GM19463 (cell line): ENCODE measurements at regions not wholly inside any gene's neighbourhood (a gene's known extent, or its start where the extent isn't known, plus 50 kb on each side); places are given as distances from the start of the nearest gene placed in this dataset.

Experiments used
- ATAC-seq: cut with Tn5 transposase; IDR thresholded peaks from one replicate; pipeline ENCODE4 v1.9.1; 2021; ENCODE audit warnings: mild to moderate bottlenecking, moderate library complexity; ENCODE audit not compliant: unreplicated experiment

DNA sequence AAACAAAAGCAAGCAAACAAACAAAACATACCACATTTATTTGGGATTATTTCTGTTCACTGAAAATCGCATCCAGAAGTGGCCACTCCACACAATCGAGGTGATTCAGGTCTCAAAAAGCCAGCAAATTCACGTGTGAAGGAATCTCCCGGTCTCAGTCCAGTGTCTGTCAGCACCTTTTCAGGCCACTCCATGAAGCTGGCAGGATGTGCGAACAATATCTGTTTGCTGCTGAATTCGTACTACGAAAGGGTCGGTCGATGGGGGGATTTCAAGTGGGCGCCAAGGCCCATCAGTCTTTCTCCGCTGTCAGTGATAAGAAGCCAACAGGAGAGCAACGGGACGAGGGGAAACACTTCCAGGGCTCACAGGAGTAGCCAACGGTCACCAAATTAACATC lies 505.1 kb downstream of the IRX1 start:
- no peak for ATAC-seq

DNA sequence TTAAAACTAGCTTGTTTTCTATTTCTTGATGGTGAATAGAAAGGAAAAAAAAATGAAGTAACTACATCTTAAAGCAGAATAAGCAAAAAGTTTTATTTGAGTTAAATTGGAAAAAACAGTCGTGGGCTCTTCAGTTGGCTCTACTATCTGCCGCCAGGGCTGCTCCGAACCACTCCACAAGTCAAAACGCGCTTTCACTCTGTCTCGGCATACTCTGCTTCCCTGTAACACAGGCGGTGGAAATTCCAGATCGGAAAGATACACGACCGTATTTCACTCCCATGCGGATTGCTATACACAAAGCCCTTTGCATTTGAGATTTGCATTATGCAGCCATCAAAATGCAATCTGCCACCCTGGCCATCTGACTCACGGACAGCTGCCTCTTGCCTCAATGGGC lies 505.6 kb downstream of the IRX1 start:
- no peak for ATAC-seq

DNA sequence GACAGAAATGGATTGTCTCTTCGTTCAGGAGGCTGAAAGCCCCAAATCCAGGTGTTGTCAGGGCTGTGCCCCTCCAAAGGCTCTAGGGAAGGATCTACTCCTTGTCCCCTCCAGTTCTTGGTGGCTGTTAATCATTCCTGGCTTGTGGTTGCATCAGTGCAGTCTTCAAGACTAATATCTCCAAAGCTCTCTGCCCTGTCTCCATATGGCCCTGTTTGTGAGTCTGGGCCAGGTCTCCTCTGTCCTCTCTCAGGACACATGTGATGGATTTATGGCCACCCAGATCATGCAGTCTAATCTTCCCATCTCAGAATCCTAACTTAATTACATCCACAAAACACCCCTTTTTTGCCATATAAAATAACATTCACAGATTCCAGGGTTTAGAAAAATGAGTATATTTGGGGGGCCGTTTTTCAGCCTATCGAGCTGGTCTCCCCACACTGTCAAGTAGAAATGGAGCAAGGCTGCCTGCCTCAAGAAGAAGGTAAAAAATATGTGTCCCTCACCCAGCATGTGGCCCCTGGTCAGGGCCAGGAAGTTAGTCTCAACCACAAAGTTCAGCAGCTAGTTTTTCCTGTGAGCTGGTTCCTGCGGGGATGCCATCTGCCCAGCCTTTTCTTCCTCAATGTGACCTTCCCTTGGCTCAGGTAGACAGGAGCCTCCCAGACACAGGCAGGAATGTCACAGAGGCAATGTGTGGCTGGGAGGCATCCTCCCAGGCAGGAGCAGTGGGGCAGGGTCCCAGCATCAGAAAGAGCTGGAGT lies 509.4 kb downstream of the IRX1 start:
- ATAC-seq = no peak

DNA sequence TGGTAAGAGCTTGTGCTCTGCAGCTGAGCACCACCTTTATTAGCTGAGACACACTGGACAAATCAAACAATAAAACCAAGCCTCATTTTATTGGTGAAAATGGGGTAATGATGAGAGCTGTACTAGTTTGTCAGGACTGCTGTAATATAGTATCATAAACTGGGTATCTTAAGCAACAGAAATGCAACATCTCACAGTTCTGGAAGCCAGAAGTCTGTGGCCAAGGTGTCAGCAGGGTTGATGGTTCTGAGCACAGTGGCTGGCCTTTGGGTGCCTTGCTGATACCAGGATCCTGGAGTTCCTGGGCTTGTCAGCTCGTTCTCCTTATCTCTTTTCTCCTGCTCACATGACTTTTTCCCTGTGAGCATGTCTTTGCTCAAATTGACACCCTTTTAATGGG lies 513.1 kb downstream of the IRX1 start:
- ATAC-seq = no peak

DNA sequence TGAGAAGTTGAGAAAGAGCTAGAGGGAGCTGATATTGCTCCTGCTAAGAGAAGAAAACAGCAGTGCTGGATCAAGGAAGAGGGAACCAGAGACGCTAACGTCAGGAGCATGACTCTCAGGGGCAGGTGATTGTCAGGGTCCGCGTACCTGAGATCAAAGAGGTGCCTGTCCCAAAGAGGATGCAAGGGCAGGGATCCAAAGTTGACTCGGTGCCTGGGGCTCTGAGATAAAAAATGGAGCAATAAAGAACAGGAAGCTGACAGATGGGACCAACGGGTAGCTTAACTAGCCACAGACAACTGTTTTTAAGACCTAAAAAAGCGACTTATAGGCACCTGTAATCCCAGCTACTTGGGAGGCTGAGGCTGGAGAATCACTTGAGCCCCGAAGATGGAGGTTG lies 517.8 kb downstream of the IRX1 start:
- no peak for ATAC-seq

DNA sequence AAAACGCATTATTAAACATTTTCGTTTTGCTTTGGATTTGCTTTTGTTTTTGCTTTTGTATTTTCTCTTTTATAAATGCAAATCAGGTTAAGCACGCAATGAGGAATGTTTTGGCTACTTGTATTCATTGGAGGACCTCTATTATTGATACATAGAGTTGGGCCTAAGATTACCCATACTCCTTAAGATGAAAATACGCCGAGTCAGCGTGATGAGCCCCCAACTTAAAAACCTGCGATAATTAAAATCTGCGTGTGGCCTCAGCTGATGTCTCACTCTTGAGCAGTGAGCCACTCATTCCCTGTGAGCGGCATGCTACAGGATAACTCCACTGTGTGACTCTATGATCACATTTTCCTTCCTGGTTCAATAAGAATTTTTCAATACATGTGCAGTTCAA lies 518.3 kb downstream of the IRX1 start:
- no peak for ATAC-seq

DNA sequence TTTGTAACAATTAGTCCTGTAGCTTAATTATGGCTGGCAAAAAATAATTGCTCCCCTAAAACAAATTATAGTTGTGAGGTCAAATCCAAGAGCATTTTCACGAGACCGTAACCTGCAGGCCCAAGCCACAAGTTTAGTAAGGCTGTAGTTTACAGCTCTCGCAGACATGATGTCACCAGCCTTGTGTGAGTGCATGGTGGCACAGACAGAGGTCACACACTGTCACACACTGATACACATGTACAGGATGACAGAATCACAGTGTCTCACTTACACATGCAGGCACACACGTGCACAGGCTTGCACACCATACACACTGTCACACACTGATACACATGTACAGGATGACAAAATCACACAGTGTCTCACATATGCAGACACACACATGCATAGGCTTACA lies 518.8 kb downstream of the IRX1 start:
- ATAC-seq = no peak

DNA sequence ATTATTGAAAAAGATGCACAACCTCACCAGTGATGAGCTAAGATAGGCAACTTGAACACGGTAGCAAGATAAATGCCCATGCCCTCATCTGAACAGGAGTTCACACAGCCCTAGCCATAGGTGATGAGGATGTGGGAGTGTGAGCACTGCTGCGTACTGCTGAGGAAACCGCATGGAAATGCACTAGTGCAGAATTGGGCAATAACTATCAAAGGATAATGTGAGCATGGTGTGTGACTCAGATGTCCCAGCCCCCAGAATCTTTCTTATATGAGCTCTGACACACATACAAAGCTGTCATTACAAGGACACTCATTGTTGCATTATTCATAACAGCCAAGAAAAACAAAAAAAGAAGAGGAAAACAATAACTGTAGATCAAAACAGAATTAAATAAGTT lies 521.2 kb downstream of the IRX1 start:
- no peak for ATAC-seq

DNA sequence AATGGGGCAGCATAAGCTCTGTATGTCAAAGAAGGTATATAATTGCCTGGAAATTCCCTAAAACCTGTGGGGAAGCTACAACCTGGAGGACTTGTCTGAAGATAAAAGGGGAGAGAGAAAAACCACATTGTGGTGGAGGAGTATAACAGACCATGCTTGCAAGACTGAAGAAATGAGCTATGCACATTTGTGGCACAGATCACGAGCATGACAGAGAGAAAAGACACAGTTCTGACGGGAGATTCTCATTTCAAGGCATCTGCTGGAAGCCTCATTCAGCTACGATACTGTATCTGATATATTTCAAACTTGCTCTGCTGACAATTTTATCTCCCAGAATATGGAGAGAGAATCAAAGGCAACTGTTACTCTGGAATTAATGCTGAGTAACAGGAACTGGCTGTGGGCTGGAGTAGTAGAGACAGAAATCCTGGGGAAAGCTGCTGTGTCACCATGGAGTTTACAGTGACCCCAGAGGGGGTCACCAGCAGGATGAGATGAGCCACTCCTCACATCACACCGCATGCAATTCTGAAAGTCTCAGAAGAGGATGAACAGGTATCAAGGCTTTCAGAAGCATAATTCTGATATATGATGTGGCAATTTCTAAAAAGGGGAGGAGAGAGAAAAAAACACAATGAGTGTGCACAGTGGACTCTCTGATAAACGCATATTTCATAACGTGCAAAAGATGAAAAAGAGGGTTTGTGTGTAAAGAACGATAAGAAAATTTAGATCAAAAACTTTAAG lies 528.8 kb downstream of the IRX1 start:
- no peak for ATAC-seq

DNA sequence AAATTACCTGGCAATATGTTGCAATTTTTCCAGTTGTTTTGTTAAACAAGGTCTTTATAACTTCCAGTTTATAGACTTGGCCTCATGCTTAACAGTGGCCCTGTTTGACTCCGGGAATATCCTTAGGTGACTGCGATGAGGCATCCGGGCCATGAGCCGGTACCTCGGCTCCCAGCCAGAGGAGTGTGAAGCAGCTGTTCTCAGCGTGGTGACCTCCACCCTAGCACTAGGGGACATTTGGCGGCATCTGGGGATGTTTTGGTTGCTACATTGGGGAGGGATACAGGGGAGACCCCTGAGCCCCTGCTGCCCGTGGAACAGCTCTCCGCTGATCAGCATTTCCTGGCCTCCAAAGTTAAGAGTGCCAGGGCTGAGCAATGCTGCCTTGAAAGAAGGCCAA lies 533.4 kb downstream of the IRX1 start:
- ATAC-seq = no peak

DNA sequence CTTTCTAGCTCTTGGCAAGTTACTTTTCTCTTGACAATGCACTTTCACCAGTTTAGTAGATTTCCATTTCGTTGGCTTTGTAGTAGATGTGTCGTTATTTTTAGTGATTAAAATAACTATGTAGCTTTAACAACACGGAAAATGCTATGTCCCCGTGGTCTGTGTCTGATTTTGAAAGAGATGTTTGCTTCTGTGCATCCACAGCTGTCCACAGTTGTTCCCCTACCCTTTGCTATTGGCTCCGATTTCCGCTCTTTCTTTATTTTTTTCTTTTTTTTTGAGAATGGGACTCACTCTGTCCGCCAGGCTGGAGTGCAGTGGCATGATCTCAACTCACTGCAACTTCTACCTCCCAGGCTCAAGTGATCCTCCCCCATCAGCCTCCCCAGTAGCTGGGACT lies 533.9 kb downstream of the IRX1 start:
- ATAC-seq = no peak

DNA sequence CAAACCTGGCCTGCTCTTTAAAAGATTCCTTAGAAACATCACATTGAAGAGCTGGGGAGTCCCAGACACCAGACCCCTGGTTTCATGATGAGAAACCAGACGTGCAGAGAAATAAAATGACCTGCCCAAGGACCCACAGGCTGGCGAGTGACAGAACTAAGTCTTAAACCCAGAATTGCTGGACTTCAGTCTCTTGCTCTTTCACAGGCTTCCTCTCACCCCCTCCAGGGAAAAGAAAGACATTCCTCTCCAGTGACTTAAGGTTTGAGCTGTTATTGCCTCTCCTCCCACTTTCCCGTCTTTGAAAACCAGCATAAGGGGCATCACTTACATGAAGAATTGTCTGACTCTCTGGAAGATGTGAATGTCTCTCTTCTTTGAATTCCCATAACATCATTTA lies 535.2 kb downstream of the IRX1 start:
- no peak for ATAC-seq

DNA sequence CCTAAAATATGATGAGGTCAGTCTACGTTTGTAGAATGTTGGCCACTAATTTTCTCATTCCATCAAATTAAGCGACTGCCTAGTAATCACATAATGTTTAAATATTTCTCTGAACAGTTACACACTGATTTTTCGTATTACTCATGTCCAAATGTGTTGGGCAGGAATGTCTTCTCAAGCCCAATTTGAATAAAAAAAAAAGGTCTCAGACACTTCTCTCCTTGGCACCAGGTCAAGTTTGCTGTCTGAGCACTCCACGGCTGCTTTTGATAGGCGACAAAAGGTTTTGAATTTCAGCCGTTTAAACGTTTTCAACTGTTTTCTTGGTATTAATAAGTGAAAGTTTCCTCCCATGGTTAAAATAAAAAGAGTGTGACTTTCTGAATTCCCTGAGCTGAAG lies 542.1 kb downstream of the IRX1 start:
- no peak for ATAC-seq

DNA sequence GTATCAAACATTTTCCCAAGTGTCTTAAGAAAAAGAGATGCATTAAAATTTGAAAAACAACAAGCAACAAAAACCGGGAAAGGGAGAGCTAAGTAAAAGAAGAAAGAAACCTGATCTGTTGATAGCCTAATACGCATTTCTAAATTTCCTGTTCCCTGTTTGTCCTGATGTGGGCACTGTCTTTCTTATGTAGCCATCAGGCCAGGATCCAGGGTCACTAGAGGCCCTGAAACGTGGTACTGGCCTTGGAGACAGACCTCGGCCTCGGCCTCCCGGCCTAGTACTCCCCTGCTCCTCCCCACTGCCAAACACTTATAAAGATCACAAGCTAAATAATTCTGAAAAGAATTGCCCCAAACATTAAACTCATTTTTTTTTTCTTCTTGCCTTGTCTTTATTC lies 547.2 kb downstream of the IRX1 start:
- no peak for ATAC-seq

DNA sequence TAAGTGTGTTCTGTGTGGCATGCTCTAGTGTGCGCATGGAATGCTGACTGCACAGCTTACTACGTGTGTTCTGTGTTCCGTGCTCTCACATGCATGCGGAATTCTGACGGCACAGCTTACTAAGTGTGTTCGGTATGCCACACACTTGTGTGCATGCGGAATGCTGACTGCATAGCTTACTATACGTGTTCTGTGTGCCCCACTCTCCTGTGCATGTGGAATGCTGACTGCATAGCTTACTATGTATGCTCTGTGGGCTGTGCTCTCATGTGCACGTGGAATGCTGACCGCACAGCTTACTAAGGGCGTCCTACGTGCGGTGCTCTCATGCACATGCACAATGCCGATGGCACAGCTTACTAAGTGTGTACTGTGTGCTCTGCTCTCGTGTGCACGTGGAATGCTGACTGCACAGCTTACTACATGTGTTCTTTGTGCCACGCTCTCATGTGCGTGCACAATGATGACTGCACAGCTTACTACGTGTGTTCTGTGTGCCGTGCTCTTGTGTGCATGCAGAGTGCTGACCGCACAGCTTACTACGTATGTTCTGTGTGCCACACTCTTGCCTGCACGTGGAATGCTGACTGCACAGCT lies 548.9 kb downstream of the IRX1 start:
- no peak for ATAC-seq

DNA sequence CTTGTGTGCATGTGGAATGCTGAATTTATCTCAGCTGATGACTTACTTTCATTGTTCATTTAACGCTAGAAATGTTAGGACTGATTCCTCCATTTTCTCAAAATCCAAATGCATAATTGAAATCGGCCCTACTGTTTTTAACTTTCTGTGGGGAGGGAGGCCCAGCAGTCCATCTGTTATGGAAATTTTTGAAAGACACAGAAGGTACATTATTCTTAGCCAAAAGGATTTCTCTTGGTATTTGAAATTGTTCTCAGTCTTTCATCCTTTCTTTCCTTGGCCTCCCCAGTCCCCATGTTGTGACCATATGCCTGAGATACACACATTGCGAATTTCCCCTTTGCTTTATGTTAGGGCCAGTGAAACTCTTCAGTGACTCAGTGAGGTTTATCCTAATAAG lies 549.9 kb downstream of the IRX1 start:
- no peak for ATAC-seq

DNA sequence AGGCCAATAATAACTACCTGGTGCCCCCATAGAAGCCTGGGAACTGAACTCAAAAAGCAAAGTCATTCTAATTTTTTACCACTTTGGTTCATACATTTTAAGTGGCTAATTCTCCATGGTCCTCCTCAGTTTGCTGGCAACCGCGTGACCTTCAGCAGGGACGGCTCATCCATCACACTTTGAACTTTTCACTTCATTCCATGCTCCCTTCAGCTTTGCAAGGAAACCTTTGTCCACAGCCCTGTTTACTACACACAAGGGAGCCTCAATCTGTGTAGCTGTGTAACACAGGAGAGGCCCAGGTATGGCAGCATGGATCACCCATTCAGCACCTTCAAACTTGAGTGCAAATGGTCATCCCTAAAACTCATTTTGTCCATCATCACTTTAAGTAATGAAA lies 552.4 kb downstream of the IRX1 start:
- ATAC-seq = no peak

DNA sequence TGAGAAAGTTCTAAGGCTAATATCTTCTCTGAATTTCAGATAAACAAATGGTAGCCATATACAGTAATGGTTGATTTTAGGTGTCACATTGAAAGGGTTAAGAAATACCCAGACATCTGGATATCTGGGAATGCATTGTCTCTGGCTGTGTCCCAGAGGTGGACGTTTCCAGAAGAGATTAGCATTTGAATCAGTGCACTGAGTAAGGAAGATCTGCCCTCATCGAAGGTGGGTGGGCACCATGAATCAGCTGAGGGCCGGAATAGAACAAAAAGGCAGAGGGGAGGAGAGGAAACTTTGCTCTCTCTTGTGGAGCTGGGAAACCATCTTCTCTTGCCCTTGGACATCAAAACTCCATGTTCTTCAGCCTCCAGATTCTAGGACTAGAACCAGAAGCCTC lies 554.4 kb downstream of the IRX1 start:
- ATAC-seq = no peak

DNA sequence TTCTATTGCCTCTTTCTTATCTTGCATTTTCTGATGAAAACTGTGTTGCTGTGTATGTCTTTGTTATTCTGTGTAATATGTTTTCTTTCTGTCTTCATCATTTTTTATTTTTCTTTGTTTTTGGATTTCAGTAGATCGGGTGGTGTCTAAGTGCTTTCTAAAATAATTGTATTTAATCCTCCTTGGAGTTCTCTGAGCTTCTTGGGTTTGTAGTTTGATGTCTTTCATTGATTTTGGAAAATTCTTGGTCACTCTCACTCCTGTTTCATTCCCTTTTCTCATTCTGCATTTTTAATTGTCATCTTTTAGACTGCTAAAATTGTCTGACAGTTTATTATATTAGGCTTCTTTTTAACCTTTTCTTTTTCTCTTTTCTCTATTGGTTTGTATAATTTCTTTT lies 560.5 kb downstream of the IRX1 start:
- ATAC-seq = no peak

DNA sequence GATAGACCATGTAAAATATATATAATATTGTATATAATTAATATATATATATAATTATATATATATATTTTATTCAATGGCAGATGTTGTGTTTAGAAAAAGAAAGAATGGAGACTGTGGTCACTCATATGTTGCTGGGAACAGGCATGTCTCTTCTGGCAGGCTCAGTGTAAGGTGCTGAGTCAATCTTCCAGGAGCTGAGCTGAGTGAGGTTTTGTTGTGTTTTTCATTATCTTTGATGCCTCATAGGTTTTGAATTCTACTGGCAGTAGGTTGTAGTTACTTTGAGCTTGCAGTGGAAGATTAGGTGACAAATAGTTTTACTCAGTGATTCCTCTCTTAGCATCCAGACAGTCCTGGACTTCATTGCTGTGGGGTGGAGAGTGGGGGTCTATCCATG lies 561.3 kb downstream of the IRX1 start:
- no peak for ATAC-seq

DNA sequence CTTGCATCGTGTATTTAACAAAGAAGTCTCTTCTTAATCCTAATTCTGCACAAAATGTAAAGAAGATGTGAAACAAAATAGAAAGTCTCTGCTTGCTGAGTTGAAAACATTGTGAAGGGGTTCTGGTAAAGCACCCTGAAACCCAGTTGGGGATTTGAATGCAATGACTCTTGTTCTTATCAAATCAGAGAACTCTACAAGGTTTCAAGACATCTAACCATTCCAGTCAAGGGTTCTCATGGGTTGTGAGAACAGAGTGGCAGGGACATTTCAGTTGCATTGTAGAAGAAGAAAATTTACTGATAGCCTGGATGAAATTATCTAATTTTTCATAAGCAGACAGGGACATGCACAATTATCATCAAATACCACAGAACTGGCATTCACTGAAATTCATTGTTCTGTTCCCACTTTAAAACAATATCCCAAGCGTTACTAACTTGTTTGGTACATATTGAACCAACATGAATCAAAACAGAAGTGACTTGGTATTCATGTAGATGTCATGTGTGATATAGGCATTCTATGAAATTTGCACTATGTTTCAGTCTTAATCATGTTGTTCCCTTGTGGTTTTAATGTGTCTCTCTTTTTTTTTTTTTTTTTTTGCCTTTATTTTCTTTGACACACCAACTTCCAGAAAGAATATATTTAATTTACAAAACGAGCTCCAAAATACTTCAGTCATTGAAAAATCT lies 563.3 kb downstream of the IRX1 start:
- ATAC-seq = no peak

DNA sequence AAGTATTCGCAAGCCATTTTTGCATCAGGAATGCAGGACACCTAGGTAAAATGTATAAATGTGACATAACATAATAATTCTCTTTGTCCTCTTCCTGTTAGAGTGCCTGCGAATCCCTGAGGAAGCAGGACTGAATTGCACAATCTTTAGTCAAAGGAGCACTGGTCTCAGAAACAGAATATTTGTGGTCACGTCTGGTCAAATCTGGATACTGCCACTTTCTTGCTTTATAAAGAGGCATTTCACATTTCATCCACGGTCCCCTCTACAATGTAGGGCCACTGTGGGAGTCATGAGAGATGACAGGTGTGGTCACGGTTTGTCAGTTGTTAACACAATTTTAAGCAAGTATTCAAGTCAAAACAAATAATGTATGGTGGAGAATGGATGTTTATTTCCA lies 564.0 kb downstream of the IRX1 start:
- no peak for ATAC-seq
